ENCODE measurements at regions not wholly inside any gene's neighbourhood (a gene's known extent, or its start where the extent isn't known, plus 50 kb on each side); places are given as distances from the start of the nearest gene placed in this dataset.
A peak's percentile ranks its signal among the peaks of the same experiment; 100 is the strongest.

DNA sequence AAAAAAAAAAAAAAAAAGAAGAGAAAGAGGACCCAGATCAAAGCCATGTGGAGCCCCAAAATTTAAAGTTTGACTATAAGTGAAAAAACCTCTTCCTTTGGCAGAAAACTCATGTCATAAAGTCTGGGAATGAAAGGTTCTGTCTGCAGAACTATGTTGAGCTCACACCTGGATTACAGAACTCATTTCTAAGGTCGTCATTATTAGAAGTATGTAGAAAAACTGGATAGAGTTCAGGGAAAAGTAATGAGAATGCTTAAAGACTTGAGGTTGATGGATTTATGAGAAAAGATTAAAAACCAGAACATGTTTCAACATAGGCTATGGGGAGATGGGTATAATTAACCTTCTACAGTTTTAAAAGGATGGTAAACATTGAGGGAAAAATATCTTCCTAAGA lies 90.7 kb upstream of the COL11A1 start:
- no peak for DNase-seq (ENCODE audit: low read depth, low spot score)
- in situ Hi-C loops (cut with HindIII; ENCODE audit: low pct_unique_long_range_greater_than_20kb, low sequenced_read_pairs) = no loop called here

DNA sequence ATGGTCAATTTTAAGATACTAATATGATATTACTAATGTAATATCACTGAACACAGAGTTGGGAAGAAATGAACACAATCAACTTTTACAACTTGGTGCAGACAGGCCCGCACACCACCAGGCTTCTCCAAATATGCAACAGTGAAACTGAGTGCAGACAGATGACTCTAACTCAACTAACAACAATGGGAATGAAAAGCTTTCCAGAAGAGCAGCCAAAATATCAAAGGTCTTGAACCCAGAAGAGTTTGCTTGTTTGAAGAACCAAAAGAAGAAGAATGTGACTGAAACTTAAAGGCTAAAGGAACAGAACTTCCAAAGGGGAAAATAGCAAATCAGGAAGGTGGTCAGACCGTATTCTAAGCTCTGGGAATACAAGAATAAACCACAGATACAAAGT lies 89.8 kb upstream of the COL11A1 start:
- DNase-seq (ENCODE audit: low read depth, low spot score) = no peak
- in situ Hi-C loops (cut with HindIII; ENCODE audit: low pct_unique_long_range_greater_than_20kb, low sequenced_read_pairs) = no loop called here

DNA sequence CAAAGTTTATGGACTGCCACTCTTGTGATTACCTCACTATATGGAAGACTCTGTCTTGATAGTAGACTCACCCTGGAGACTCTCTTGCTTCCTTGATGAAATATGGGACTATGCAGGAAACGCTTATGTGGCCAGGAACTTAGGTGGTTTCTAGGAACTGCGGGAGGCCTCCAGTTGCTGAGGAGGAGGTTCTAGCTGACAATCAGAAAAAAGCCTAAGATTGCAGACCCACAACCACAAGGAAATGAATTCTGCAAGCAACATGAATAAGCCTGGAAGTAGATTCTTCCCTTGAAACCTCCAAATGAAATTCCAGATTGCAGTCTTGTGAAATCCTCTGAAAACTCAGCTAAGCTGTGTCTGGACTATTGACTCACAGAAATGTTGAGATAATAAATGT lies 88.9 kb upstream of the COL11A1 start:
- no peak for DNase-seq (ENCODE audit: low read depth, low spot score)
- in situ Hi-C loops (cut with HindIII; ENCODE audit: low pct_unique_long_range_greater_than_20kb, low sequenced_read_pairs) = no loop called here

DNA sequence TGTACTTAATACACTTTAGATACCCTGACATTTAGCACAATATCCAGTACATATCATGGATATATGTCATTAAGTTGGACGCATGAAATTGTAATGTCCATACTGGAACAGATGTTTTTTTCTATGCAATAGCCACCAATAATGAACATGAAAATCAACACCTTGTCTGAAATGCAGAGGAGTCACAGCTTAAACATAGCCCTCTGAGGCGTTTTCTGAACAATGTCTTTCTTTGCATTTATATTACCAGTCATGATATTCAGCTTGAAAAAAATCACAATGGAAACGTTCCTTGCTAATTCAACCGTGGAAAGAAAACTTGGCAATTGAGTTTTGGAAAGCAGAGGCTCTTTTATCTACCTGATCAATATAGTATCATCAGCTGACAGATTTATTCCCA lies 86.7 kb upstream of the COL11A1 start:
- in situ Hi-C loops (cut with HindIII; ENCODE audit: low pct_unique_long_range_greater_than_20kb, low sequenced_read_pairs) = no loop called here
- peak; percentile 13 for DNase-seq (ENCODE audit: low read depth, low spot score)

DNA sequence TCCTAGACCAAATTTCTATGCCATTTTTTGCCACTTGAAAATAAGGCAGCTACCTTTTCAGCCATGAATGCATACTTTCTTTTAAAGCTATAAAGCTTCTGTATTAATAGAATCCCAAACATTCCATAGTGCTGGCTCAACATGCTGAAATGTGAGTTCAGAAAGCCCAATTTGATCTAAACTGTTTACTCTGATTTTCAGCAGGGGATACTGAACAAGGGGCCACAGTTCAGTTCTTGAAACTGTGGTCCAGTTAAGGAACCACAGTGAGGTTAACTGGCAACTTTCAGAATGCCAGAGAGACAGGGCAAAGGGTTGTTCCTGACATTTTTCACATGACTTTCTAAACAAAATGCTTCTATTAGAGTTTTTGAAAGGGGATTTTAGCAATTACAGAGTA lies 85.7 kb upstream of the COL11A1 start:
- in situ Hi-C loops (cut with HindIII; ENCODE audit: low pct_unique_long_range_greater_than_20kb, low sequenced_read_pairs) = no loop called here
- DNase-seq (ENCODE audit: low read depth, low spot score) = peak; percentile 96

DNA sequence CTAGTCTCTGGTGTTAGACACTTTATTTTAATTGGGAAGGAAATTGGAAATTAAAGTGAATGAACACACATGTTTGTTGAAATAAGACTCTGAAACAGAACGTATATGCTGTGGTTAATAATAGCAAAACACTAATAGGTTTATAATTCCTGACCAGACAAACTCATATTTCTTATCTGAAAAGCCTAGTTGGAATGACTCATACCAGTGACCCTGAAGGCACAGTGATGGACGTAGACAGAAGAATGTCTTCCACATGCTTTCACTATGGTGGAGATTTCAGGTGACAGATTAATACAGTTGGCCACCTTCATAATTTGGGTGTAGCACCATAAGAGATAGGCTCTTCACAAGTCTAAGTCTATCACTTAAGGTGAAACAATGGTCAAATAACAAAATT lies 83.0 kb upstream of the COL11A1 start:
- in situ Hi-C loops (cut with HindIII; ENCODE audit: low pct_unique_long_range_greater_than_20kb, low sequenced_read_pairs) = no loop called here
- peak; percentile 2 for DNase-seq (ENCODE audit: low read depth, low spot score)

DNA sequence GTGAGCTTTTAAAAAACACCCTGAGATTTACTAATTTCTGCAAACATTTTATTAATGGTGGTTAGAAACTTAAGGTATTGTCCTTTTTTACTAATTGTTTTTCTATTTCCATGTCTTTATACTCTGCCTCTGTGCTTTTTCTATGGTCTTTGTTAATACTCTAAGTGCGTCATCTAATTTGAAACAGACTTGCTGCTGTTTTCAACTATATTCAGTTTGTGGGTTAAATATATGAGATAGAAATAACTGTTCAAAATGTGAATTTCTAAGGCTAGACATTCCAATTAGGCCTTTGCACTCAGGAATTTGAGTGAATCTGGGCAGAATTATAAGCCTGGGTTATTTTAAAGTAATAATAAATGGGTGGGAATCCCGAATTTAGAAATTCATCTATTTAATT lies 82.4 kb upstream of the COL11A1 start:
- in situ Hi-C loops (cut with HindIII; ENCODE audit: low pct_unique_long_range_greater_than_20kb, low sequenced_read_pairs) = no loop called here
- DNase-seq (ENCODE audit: low read depth, low spot score) = no peak

DNA sequence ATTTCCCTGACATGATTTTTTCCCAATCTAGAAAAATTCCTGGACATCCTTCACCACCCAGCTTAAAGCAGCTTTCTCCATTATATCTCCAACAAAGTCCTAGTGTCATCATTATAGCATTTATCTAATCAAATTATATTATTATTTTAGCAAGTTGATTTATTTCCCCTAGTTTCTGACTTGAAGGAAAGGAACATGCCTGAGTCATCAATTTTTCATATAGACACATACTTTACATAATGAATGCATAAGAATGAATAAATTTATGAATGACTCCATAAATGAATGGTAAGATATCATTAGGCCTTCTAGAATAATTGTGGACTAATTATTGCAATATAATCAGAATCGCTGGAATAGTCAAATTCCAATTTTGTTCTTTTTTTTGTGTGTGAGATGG lies 79.4 kb upstream of the COL11A1 start:
- DNase-seq (ENCODE audit: low read depth, low spot score) = no peak
- in situ Hi-C loops (cut with HindIII; ENCODE audit: low pct_unique_long_range_greater_than_20kb, low sequenced_read_pairs) = no loop called here

DNA sequence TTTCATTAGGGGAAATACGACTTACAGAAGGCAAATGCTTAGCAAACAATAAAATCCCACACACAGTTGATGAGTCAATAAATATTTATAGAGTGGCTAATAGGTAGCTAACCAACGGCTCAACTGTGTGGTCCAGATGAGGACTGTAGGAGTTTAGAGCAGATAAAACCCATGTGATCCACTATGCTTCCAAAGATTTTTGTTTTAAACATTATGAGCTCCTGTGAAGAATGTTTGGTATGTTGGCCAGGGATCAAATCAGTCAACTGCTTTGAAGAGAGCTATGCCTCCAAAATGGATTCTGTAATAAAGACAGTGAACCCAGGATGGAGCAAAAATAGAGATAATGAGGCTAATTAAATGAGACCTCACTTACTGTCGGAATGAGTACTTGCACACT lies 72.3 kb upstream of the COL11A1 start:
- in situ Hi-C loops (cut with HindIII; ENCODE audit: low pct_unique_long_range_greater_than_20kb, low sequenced_read_pairs) = no loop called here
- DNase-seq (ENCODE audit: low read depth, low spot score) = no peak

DNA sequence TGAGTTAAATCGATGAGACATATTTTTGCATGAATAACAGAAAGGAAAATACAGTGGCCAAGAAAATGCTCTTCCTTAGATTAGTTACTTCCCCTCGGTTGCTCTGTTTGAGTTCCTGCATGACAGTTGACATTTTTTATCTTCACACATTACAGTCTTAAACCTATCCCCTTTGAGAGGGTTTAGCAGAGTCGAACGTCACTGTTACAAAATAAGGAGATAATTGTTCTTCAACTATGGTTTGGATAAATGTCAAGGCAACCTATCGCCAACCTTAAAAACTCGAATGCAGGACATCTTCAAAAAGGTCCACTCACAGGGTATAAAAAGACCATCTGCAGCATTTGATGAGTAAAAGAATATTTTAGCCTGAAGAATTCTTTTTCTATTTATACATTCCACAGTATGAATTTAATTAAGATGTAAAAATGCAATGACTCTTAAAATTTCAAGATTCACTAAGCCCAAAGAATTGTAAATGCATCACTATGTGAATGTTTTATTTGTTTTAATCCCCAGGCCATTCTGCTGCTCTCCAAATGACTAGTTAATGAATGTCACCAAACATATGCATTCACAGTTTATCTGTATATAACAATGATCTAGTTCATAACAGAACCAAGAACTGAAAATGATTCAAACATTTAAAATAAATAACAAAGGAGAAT lies 68.9 kb upstream of the COL11A1 start:
- in situ Hi-C loops (cut with HindIII; ENCODE audit: low pct_unique_long_range_greater_than_20kb, low sequenced_read_pairs) = no loop called here
- peak; percentile 86 for DNase-seq (ENCODE audit: low read depth, low spot score)

DNA sequence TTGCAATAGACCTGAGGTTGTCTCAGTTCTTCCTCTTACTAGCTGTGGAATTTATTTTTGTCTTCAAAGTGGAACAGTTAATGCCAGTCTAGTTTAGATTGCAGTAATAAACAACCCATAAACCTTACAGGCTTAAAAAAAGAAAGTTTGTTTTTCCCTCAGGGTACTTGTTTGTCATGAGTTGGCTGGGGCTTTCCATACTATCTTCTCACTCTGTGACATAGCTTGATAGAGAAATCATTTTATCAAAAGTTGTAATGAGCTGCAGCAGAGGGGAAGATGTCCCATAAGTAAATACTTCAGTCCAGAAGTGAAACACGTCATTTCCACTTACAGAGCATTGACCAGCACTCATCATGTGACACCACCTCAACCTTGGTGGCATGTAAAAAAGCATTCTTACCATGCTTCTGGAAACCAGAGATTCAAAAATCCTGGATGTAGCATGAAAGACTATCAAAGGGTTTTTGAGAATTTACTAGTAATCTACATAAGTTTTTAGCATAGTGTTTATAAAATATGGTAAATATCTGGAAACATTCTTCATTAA lies 62.8 kb upstream of the COL11A1 start:
- in situ Hi-C loops (cut with HindIII; ENCODE audit: low pct_unique_long_range_greater_than_20kb, low sequenced_read_pairs) = no loop called here
- peak; percentile 32 for DNase-seq (ENCODE audit: low read depth, low spot score)

DNA sequence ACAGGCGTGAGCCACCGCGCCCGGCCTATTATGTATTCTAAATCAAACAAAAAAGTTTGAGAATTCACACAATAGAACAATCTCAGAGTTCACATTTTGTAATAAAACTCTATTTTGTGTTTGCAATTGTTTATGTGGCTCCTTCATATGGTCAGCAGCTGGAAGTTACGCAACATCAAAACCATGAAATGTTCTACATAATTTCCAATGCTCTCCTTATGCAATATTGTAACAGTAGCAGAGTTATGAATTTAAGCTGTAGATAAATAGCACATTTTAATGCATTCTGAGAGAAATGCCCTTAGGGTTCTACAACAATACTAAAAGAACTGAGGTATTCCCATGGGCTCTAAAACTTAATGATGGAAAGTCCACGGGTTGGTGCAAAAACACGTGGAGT lies 62.3 kb upstream of the COL11A1 start:
- peak; percentile 27 for DNase-seq (ENCODE audit: low read depth, low spot score)
- in situ Hi-C loops (cut with HindIII; ENCODE audit: low pct_unique_long_range_greater_than_20kb, low sequenced_read_pairs) = no loop called here

DNA sequence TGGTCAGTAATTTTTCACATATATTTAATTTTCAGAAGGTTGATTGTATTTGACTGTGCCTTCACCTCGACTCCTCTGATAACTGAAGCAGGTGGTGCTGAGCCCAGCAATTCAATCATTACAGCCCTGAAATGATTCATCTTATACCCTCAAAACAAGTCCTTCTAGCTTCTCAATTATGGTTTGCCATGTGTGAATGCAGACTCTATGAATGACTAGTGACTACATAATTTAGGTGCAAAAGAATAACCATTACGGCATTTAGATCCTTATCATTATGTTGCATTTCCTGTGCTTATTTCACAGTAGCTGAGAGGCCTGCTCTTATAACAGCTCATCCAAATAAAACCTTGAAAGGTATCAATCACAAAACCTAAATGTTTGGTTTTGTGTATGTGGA lies 54.0 kb upstream of the COL11A1 start:
- in situ Hi-C loops (cut with HindIII; ENCODE audit: low pct_unique_long_range_greater_than_20kb, low sequenced_read_pairs) = no loop called here

DNA sequence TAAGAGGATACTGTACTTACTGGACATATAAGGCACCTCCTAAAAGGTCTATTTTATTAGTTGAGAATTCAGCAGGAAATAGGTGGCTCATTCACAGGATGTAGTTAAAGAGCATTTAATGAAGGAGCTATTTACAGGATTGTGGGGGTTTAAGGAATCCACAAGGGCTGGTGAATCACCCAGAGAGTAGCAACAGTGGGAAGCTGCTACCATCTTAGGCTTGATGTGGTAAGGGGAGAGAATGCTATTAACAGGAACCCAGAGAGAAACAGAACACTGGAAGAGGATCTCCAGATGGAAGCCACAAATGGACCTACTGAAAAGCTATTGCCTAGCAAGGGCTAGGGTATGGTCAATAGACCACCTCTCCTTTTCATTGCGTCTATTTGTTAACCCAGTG lies 52.0 kb upstream of the COL11A1 start:
- in situ Hi-C loops (cut with HindIII; ENCODE audit: low pct_unique_long_range_greater_than_20kb, low sequenced_read_pairs) = no loop called here
- DNase-seq (ENCODE audit: low read depth, low spot score) = peak; percentile 29

More for the DNA sequence above, 54.0 kb upstream of the COL11A1 start:
- peak; percentile 1 for DNase-seq (ENCODE audit: low read depth, low spot score)

Data from SK-MEL-5 (cell line).